GM12872 (cell line): ENCODE measurements at regions not wholly inside any gene's neighbourhood (a gene's known extent, or its start where the extent isn't known, plus 50 kb on each side); places are given as distances from the start of the nearest gene placed in this dataset.

ENCODE experiments used
- CTCF ChIP-seq: IDR thresholded peaks from 3 replicates; pipeline ENCODE4 v1.5.1; 2011; ENCODE audit warnings: low read depth, mild to moderate bottlenecking, low read length, moderate library complexity; ENCODE audit not compliant: insufficient read depth

- TF ChIP-seq CTCF, result no peak
These were observed 74.4 kb upstream of the KIF2A start for GRCh38 chr5:62231576-62231975.

DNA sequence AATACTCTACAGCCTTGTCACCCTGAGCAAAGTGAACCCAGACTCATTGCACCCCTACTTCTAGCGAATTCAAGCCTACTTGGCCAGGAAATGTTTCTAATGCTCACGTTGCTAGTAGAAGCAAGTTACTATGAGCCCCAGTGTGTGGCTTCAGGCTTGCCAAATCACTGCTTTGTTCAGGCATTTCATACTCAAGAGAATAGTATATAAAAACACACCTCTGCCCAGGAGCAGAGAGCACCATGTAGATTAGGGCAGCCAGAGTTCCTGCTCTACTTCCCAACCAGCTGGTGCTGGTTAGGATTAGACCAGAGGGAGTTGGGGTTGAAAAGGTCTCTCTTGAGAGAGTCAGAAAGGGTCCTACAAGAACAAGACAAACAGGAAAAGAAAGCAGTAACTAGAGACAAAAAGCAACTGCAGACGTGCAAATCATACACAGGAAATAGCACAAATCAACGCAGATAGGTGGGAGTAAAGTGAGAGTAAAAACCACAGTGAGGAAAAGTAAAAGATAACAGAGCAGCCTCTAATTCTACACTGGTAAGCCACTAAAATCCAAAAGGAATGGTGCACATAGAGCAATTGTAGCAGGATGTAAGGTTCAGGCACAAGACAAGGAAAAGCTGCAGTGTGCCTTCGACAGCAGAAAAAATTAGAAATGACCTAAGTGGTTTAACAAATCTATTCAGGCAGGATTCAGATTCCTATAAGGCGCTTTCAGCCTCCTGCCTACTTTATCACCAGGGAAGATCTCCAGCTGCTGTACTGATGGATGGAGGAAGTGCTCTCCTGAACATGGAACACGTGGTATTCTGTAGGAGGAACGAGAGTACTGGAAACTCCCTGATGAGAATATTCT lies 49.6 kb upstream of the KIF2A start:
- no peak for TF ChIP-seq CTCF
